ENCODE measurements at regions not wholly inside any gene's neighbourhood (a gene's known extent, or its start where the extent isn't known, plus 50 kb on each side); places are given as distances from the start of the nearest gene placed in this dataset.

- TF ChIP-seq, protein P1, sequence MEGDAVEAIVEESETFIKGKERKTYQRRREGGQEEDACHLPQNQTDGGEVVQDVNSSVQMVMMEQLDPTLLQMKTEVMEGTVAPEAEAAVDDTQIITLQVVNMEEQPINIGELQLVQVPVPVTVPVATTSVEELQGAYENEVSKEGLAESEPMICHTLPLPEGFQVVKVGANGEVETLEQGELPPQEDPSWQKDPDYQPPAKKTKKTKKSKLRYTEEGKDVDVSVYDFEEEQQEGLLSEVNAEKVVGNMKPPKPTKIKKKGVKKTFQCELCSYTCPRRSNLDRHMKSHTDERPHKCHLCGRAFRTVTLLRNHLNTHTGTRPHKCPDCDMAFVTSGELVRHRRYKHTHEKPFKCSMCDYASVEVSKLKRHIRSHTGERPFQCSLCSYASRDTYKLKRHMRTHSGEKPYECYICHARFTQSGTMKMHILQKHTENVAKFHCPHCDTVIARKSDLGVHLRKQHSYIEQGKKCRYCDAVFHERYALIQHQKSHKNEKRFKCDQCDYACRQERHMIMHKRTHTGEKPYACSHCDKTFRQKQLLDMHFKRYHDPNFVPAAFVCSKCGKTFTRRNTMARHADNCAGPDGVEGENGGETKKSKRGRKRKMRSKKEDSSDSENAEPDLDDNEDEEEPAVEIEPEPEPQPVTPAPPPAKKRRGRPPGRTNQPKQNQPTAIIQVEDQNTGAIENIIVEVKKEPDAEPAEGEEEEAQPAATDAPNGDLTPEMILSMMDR (conservative IDR thresholded peaks at IDR 0.05; ENCODE audit: low read depth in 2 of 2) = no peak
- TF ChIP-seq, protein P2, sequence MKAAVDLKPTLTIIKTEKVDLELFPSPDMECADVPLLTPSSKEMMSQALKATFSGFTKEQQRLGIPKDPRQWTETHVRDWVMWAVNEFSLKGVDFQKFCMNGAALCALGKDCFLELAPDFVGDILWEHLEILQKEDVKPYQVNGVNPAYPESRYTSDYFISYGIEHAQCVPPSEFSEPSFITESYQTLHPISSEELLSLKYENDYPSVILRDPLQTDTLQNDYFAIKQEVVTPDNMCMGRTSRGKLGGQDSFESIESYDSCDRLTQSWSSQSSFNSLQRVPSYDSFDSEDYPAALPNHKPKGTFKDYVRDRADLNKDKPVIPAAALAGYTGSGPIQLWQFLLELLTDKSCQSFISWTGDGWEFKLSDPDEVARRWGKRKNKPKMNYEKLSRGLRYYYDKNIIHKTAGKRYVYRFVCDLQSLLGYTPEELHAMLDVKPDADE (IDR thresholded peaks at IDR 0.05) = no peak
Measured at GRCh38 chr2:64220894-64221617, 76.8 kb upstream of the PELI1 start.

Measured in GM23338 (cell line).